Panc1 (cell line): ENCODE measurements at regions not wholly inside any gene's neighbourhood (a gene's known extent, or its start where the extent isn't known, plus 50 kb on each side); places are given as distances from the start of the nearest gene placed in this dataset.

Source experiments
- CTCF ChIP-seq: fragments of 450-650 bp; IDR thresholded peaks from 2 replicates; pipeline ENCODE4 v1.5.1; 2017; ENCODE audit warnings: mild to moderate bottlenecking
- POLR2AphosphoS5 ChIP-seq: IDR thresholded peaks from 2 replicates; pipeline ENCODE4 v1.6.1; 2012; ENCODE audit warnings: mild to moderate bottlenecking, low read depth, low read length, moderate library complexity
- REST ChIP-seq, 2 experiments: IDR thresholded peaks; 2 replicates each; pipeline ENCODE4 v1.6.1; 2011 to 2012; ENCODE audit warnings: low read depth in 2 of 2, control low read depth in 1 of 2, low read length in 1 of 2, mild to moderate bottlenecking in 1 of 2, moderate library complexity in 1 of 2; ENCODE audit not compliant: insufficient read depth in 1 of 2
- SIN3A ChIP-seq: IDR thresholded peaks from 2 replicates; pipeline ENCODE4 v1.6.1; 2012; ENCODE audit warnings: low read depth, mild to moderate bottlenecking, low read length, moderate library complexity, borderline replicate concordance; ENCODE audit not compliant: insufficient read depth
- TCF7L2 ChIP-seq: IDR thresholded peaks from 2 replicates; pipeline ENCODE4 v1.6.1; 2011; ENCODE audit warnings: mild to moderate bottlenecking, low read depth, low read length, inconsistent platforms

- TF ChIP-seq CTCF: no peak
- no peak for TF ChIP-seq TCF7L2
- no peak for TF ChIP-seq POLR2AphosphoS5
- TF ChIP-seq SIN3A: no peak
- no peak for TF ChIP-seq REST (IDR thresholded peaks at IDR 0.05; ENCODE audit: insufficient read depth in 1 of 2, low read depth in 2 of 2, low read length in 1 of 2)
These were observed 276.5 kb downstream of the NUAK1 start for GRCh38 chr12:105862163-105862821.
